Stimulated activated CD4-positive, alpha-beta T cell treated with anti-CD3 and anti-CD28 coated beads, Interleukin-2, amount 100 ng/mL, for 24 hours (primary cell): ENCODE measurements at regions not wholly inside any gene's neighbourhood (a gene's known extent, or its start where the extent isn't known, plus 50 kb on each side); places are given as distances from the start of the nearest gene placed in this dataset.

Experiments
- DNase-seq, 2 donors: peaks; one replicate each; pipeline ENCODE4 v3.0.0-alpha.2; 2020

GRCh38 chr10:83954193-83954799 lies 185.0 kb upstream of the GHITM start:
- DNase-seq, result no peak

GRCh38 chr10:83955406-83955805 lies 183.9 kb upstream of the GHITM start:
- no peak for DNase-seq

- DNase-seq, result no peak
Observed at GRCh38 chr10:83957168-83957947, 182.0 kb upstream of the GHITM start.

GRCh38 chr10:83959328-83959727 lies 180.0 kb upstream of the GHITM start:
- DNase-seq, result no peak

- DNase-seq, result no peak
Observed at GRCh38 chr10:83960125-83960524, 179.2 kb upstream of the GHITM start.

- DNase-seq, result no peak
Observed at GRCh38 chr10:83961620-83962019, 177.7 kb upstream of the GHITM start.

GRCh38 chr10:83963446-83963845 lies 175.9 kb upstream of the GHITM start:
- no peak for DNase-seq

- no peak for DNase-seq
Observed at GRCh38 chr10:83965473-83965872, 173.8 kb upstream of the GHITM start.

GRCh38 chr10:83968052-83968451 lies 171.3 kb upstream of the GHITM start:
- DNase-seq, result no peak

GRCh38 chr10:83978681-83979383 lies 160.5 kb upstream of the GHITM start:
- no peak for DNase-seq

GRCh38 chr10:83982812-83983211 lies 156.5 kb upstream of the GHITM start:
- no peak for DNase-seq

GRCh38 chr10:83983578-83984255 lies 155.6 kb upstream of the GHITM start:
- no peak for DNase-seq

GRCh38 chr10:83984256-83984640 lies 155.1 kb upstream of the GHITM start:
- DNase-seq, result no peak

- DNase-seq, result no peak
Observed at GRCh38 chr10:83986800-83987199, 152.5 kb upstream of the GHITM start.

- no peak for DNase-seq
Observed at GRCh38 chr10:83987216-83987615, 152.1 kb upstream of the GHITM start.

GRCh38 chr10:83988435-83988834 lies 150.9 kb upstream of the GHITM start:
- DNase-seq, result no peak

GRCh38 chr10:83990126-83990525 lies 149.2 kb upstream of the GHITM start:
- DNase-seq, result no peak

- DNase-seq, result peak; percentile 18 to 25
Observed at GRCh38 chr10:83991986-83992753, 147.1 kb upstream of the GHITM start.

GRCh38 chr10:83994325-83994724 lies 145.0 kb upstream of the GHITM start:
- no peak for DNase-seq

- DNase-seq, result no peak
Observed at GRCh38 chr10:83995738-83996331, 143.5 kb upstream of the GHITM start.

- no peak for DNase-seq
Observed at GRCh38 chr10:84004221-84004620, 135.1 kb upstream of the GHITM start.

GRCh38 chr10:84005403-84005802 lies 133.9 kb upstream of the GHITM start:
- no peak for DNase-seq
